Esophagus mucosa (tissue), 1 donor: ENCODE measurements at regions not wholly inside any gene's neighbourhood (a gene's known extent, or its start where the extent isn't known, plus 50 kb on each side); places are given as distances from the start of the nearest gene placed in this dataset.
"Not testable (repeated sequence)": the region's sequence is repeated elsewhere in the genome, so short reads cannot be mapped to it uniquely, and the experiment has no call there.

Experiments used
- ATAC-seq: fragments of 200-7000 bp; cut with Tn5 transposase; one replicate; pipeline ENCODE4 v1.9.1; 2020
- donor health status: DM: yes; HTN: yes; CAD: no.

- ATAC-seq, result no peak
Observed at GRCh38 chr4:17057035-17057434, 158.6 kb upstream of the LDB2 start.

- ATAC-seq, result peak; percentile 92
Observed at GRCh38 chr4:17055788-17056187, 157.3 kb upstream of the LDB2 start.

GRCh38 chr4:17045866-17046265 lies 147.4 kb upstream of the LDB2 start:
- no peak for ATAC-seq

- no peak for ATAC-seq
Observed at GRCh38 chr4:17038510-17039176, 140.2 kb upstream of the LDB2 start.

- ATAC-seq, result no peak
Observed at GRCh38 chr4:17033768-17034181, 135.3 kb upstream of the LDB2 start.

GRCh38 chr4:17033025-17033767 lies 134.8 kb upstream of the LDB2 start:
- no peak for ATAC-seq

GRCh38 chr4:17030543-17030942 lies 132.1 kb upstream of the LDB2 start:
- peak; percentile 58 for ATAC-seq

- ATAC-seq, result peak; percentile 49
Observed at GRCh38 chr4:17029964-17030363, 131.5 kb upstream of the LDB2 start.

GRCh38 chr4:17029432-17029831 lies 131.0 kb upstream of the LDB2 start:
- no peak for ATAC-seq

- peak; percentile 68 for ATAC-seq
Observed at GRCh38 chr4:17027495-17027894, 129.1 kb upstream of the LDB2 start.

GRCh38 chr4:17024425-17024824 lies 126.0 kb upstream of the LDB2 start:
- ATAC-seq, result no peak

GRCh38 chr4:17020901-17021300 lies 122.5 kb upstream of the LDB2 start:
- no peak for ATAC-seq

GRCh38 chr4:17020451-17020850 lies 122.0 kb upstream of the LDB2 start:
- no peak for ATAC-seq

- ATAC-seq, result not testable (repeated sequence)
Observed at GRCh38 chr4:17018621-17019020, 120.2 kb upstream of the LDB2 start.

- ATAC-seq, result no peak
Observed at GRCh38 chr4:17018013-17018412, 119.6 kb upstream of the LDB2 start.

GRCh38 chr4:17013382-17014006 lies 115.0 kb upstream of the LDB2 start:
- ATAC-seq, result no peak

- no peak for ATAC-seq
Observed at GRCh38 chr4:17012451-17012850, 114.0 kb upstream of the LDB2 start.

GRCh38 chr4:17010426-17011087 lies 112.1 kb upstream of the LDB2 start:
- ATAC-seq, result no peak

GRCh38 chr4:17009871-17010367 lies 111.5 kb upstream of the LDB2 start:
- ATAC-seq, result no peak

- no peak for ATAC-seq
Observed at GRCh38 chr4:17008834-17009345, 110.4 kb upstream of the LDB2 start.

GRCh38 chr4:17003606-17004392 lies 105.4 kb upstream of the LDB2 start:
- not testable (repeated sequence) for ATAC-seq

GRCh38 chr4:16995451-16995850 lies 97.0 kb upstream of the LDB2 start:
- ATAC-seq, result no peak
